Right lung (tissue), 2 donors: ENCODE measurements at regions not wholly inside any gene's neighbourhood (a gene's known extent, or its start where the extent isn't known, plus 50 kb on each side); places are given as distances from the start of the nearest gene placed in this dataset.
"Not testable (repeated sequence)": the region's sequence is repeated elsewhere in the genome, so short reads cannot be mapped to it uniquely, and the experiment has no call there.

Experiments used
- DNase-seq, 2 donors: peaks; one replicate each; pipeline ENCODE4 v3.0.0-alpha.2; 2013

GRCh38 chr5:111820072-111820471, 63.1 kb upstream of the NREP start:
- DNase-seq = no peak

GRCh38 chr5:111819028-111819427, 62.0 kb upstream of the NREP start:
- not testable (repeated sequence) for DNase-seq

- no peak for DNase-seq
Measured at GRCh38 chr5:111813537-111813936, 56.5 kb upstream of the NREP start.

- DNase-seq = no peak
Measured at GRCh38 chr5:111810112-111810511, 53.1 kb upstream of the NREP start.
